ENCODE measurements at regions not wholly inside any gene's neighbourhood (a gene's known extent, or its start where the extent isn't known, plus 50 kb on each side); places are given as distances from the start of the nearest gene placed in this dataset.

- 36% methylated on average over 5 of the region's 5 CpGs for WGBS
- no peak overlapping the region for H3K4me3 ChIP-seq (ENCODE audit: low read depth, low read length)
- H3K36me3 ChIP-seq (ENCODE audit: insufficient read depth), result no peaks in the 10 kb centered on the region
- no peaks in the 10 kb centered on the region for H3K4me1 ChIP-seq (ENCODE audit: insufficient read depth)
- H3K27ac ChIP-seq (ENCODE audit: low read depth), result no peak overlapping the region
- DNase-seq (ENCODE audit: extremely low spot score), result peak; percentile 50
Observed at GRCh38 chr17:12547831-12548230, 117.9 kb upstream of the MYOCD start.

- 57% methylated on average over 4 of the region's 4 CpGs for WGBS
- no peak overlapping the region for H3K4me3 ChIP-seq (ENCODE audit: low read depth, low read length)
- no peaks in the 10 kb centered on the region for H3K36me3 ChIP-seq (ENCODE audit: insufficient read depth)
- H3K27ac ChIP-seq (ENCODE audit: low read depth), result no peak overlapping the region
- H3K4me1 ChIP-seq (ENCODE audit: insufficient read depth), result no peaks in the 10 kb centered on the region
- no peak for DNase-seq (ENCODE audit: extremely low spot score)
Observed at GRCh38 chr17:12548558-12548957, 117.1 kb upstream of the MYOCD start.

- H3K36me3 ChIP-seq (ENCODE audit: insufficient read depth), result no peaks in the 10 kb centered on the region
- no peaks in the 10 kb centered on the region for H3K4me1 ChIP-seq (ENCODE audit: insufficient read depth)
- H3K27ac ChIP-seq (ENCODE audit: low read depth), result peak overlapping the region; percentile 28
- H3K4me3 ChIP-seq (ENCODE audit: low read depth, low read length), result no peak overlapping the region
- WGBS, result 25% methylated on average over 14 of the region's 14 CpGs
- no peak for DNase-seq (ENCODE audit: extremely low spot score)
Observed at GRCh38 chr17:12549499-12550041, 116.1 kb upstream of the MYOCD start.

DNA sequence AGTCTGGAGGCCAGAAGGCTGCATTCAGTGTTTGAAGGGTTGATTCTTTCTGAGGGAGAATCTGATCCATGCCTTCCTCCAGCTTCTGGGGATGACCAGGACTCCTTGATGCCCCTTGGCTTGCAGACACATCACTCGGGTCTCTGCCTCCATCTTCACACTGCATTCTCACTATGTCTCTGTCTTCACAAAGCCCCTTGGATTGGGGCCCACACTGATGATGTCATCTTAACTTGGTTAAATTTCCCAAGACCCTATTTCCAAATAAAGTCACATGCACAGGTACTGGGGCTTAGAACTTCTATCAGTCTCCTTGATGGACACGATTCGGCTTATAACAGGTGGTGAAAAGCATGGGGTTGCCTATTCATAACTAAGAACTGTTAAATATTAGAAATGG lies 112.1 kb upstream of the MYOCD start:
- H3K4me3 ChIP-seq (ENCODE audit: low read depth, low read length), result no peak overlapping the region
- WGBS, result 94% methylated on average over 3 of the region's 3 CpGs
- H3K4me1 ChIP-seq (ENCODE audit: insufficient read depth), result no peaks in the 10 kb centered on the region
- H3K27ac ChIP-seq (ENCODE audit: low read depth), result no peak overlapping the region
- no peak for DNase-seq (ENCODE audit: extremely low spot score)
- H3K36me3 ChIP-seq (ENCODE audit: insufficient read depth), result no peaks in the 10 kb centered on the region

- Histone ChIP-seq H3K36me3 (ENCODE audit: insufficient read depth) (no peaks in the 10 kb centered on the region), H3K4me3 (ENCODE audit: low read depth, low read length) (no peak overlapping the region), H3K4me1 (ENCODE audit: insufficient read depth) (no peaks in the 10 kb centered on the region), H3K27ac (ENCODE audit: low read depth) (no peak overlapping the region)
- WGBS, result 94% methylated on average over 4 of the region's 4 CpGs
- DNase-seq (ENCODE audit: extremely low spot score), result no peak
Observed at GRCh38 chr17:12554251-12554650, 111.4 kb upstream of the MYOCD start.

GRCh38 chr17:12566291-12566690 lies 99.4 kb upstream of the MYOCD start:
- WGBS, result 53% methylated on average over 4 of the region's 4 CpGs
- Histone ChIP-seq H3K4me3 (ENCODE audit: low read depth, low read length) (no peak overlapping the region), H3K36me3 (ENCODE audit: insufficient read depth) (no peaks in the 10 kb centered on the region), H3K4me1 (ENCODE audit: insufficient read depth) (no peaks in the 10 kb centered on the region), H3K27ac (ENCODE audit: low read depth) (no peak overlapping the region)
- DNase-seq (ENCODE audit: extremely low spot score), result no peak

DNA sequence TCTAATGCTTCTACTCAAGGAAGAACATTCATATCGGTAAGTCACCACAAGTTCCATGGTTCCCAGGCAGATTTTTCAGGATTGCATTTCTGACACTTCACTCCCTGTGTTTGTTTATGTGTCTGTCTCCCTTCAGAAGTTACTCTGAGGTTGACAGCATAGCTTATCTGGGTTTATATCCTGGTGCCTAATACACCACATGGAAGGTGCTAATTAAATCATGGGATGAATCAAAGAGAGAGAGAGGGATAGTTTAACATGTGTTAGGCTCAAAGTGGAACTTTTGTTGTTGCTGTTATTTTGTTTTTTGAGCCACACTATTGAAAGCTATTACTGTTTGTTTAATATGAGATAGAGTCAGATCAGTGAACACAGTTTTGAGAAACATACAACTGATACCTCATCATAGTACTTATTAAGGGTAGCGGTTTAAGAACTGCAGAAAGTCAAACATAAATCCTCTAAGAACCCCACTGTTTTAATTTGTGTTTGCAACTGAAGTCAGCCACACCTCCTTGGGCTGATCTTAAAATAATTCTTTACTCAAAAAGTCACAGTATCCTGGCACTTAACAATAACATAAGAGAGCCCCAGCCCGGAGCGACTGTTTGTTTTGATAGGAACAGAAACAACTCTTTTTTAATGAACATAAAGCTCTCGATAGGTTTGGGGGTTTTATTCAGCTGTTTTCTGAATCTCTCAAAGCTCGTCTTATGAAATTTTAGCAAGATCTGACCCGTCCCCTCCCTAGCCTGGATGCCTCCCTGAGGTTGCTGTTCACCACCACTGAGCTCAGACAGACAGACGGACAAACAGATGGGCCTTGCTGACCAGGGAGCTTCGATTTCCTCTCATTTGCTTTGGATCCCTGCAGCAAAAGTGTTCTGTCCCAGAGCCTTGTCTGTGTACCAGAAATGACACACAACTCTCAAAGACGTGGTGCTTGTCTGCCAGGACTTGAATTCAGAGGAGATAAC lies 98.3 kb upstream of the MYOCD start:
- no peaks in the 10 kb centered on the region for H3K4me1 ChIP-seq (ENCODE audit: insufficient read depth)
- no peak overlapping the region for H3K4me3 ChIP-seq (ENCODE audit: low read depth, low read length)
- no peaks in the 10 kb centered on the region for H3K36me3 ChIP-seq (ENCODE audit: insufficient read depth)
- no peak overlapping the region for H3K27ac ChIP-seq (ENCODE audit: low read depth)
- 53% methylated on average over 10 of the region's 10 CpGs for WGBS
- no peak for DNase-seq (ENCODE audit: extremely low spot score)

DNA sequence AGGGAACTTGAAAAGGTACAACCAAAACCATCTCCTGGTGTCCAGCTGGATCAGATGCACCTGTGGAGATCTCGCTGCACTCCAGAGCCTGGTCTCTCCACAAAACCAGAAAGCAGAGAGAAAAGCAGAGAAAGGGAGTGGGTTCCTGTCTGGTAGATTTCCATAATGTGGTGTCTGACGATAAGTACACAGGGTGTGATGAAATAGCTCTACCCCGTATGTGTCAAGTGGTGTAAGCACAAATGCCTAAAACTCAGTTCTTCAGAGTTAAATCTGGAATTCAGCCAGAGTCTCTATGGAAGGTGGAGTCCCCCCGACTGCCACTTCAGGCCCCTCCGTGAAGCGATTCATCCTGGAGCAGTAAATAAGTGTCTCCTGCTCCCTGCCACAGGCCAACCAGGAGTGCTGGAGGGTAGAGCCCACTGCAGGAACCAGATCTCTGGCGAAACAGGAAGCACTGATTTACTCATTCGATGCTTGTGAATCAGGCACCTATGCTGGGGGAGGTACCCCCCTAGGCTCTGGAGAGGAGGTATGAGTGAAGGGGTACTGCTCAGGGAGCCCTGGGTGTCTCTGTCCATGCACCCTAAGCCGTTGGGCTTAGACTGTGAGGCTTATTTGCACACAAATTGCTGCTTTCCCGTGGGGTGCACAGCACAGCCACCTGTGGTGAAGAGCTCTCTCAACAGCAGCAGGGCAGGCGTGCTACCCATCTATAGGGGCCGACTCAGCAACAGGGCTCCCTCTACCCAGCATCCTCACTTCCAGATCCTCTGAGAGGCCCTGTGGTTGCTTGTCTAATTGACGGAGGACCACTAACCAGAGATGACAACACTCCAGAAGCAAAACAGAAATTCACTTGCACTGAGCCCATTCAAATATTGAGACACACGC lies 97.1 kb upstream of the MYOCD start:
- H3K4me3 ChIP-seq (ENCODE audit: low read depth, low read length), result no peak overlapping the region
- WGBS, result 69% methylated on average over 14 of the region's 14 CpGs
- H3K36me3 ChIP-seq (ENCODE audit: insufficient read depth), result no peaks in the 10 kb centered on the region
- H3K27ac ChIP-seq (ENCODE audit: low read depth), result no peak overlapping the region
- DNase-seq (ENCODE audit: extremely low spot score), result no peak
- H3K4me1 ChIP-seq (ENCODE audit: insufficient read depth), result no peaks in the 10 kb centered on the region

DNA sequence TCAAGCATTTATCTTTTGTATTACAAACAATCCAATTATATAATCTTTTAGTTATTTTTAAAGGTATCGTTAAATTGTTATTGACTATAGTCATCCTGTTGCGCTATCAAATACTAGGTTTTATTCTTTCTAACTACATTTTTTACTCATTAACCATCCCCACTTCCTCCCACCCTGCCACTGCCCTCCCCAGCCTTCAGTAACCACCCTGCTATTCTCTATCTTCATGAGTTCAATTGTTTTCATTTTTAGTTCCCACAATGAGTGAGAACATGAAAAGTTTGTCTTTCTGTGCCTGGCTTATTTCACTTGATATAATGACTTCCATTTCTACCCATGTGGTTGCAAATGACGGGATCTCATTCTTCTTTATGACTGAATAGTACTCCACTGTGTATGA lies 94.1 kb upstream of the MYOCD start:
- no peak for DNase-seq (ENCODE audit: extremely low spot score)
- Histone ChIP-seq H3K4me1 (ENCODE audit: insufficient read depth) (no peaks in the 10 kb centered on the region), H3K36me3 (ENCODE audit: insufficient read depth) (no peaks in the 10 kb centered on the region), H3K4me3 (ENCODE audit: low read depth, low read length) (no peak overlapping the region), H3K27ac (ENCODE audit: low read depth) (no peak overlapping the region)
- 94% methylated on average over 3 of the region's 3 CpGs for WGBS

DNA sequence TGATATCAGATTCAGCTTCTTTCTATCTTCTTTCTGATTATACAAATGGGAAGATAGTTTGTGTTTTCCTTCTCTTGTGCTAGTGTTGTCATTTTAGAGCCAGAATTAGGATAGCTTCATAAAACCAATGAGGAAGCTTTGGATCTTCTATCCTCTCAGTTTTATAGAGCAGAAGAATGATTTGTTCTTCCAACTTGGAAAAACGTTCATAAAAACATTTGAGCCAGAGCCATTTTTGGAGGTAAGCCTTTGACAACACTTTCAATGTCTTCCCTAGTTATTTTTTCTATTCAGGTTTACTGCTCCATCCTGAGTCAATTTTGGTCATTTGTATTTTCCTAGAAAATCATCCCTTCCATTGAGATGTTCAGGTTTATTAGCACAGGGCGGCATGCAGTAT lies 91.2 kb upstream of the MYOCD start:
- WGBS, result 58% methylated on average over 2 of the region's 2 CpGs
- no peak for DNase-seq (ENCODE audit: extremely low spot score)
- Histone ChIP-seq H3K4me1 (ENCODE audit: insufficient read depth) (no peaks in the 10 kb centered on the region), H3K4me3 (ENCODE audit: low read depth, low read length) (no peak overlapping the region), H3K36me3 (ENCODE audit: insufficient read depth) (no peaks in the 10 kb centered on the region), H3K27ac (ENCODE audit: low read depth) (no peak overlapping the region)

DNA sequence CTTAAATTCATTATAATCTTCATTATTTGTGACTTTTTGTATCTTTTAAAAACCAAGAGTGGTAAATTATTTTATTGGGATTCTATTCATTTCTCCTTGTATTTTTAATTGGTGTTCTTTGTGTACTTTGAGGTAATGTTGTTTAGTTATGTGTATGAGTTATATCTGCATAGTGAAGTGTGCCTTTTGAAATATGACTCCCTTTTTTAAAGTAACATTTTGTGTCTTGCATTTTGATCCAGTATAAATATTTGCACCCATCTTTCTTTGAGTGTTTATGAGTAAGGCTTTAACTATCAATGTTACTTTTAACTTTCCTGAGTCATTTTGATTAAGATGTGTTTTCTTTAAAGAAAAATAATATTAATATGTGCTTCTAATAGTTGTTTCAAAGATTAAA lies 90.0 kb upstream of the MYOCD start:
- Histone ChIP-seq H3K4me3 (ENCODE audit: low read depth, low read length) (no peak overlapping the region), H3K27ac (ENCODE audit: low read depth) (no peak overlapping the region), H3K36me3 (ENCODE audit: insufficient read depth) (no peaks in the 10 kb centered on the region), H3K4me1 (ENCODE audit: insufficient read depth) (no peaks in the 10 kb centered on the region)
- no peak for DNase-seq (ENCODE audit: extremely low spot score)

GRCh38 chr17:12579288-12579687 lies 86.4 kb upstream of the MYOCD start:
- DNase-seq (ENCODE audit: extremely low spot score), result no peak
- H3K27ac ChIP-seq (ENCODE audit: low read depth), result no peak overlapping the region
- no peak overlapping the region for H3K4me3 ChIP-seq (ENCODE audit: low read depth, low read length)
- H3K4me1 ChIP-seq (ENCODE audit: insufficient read depth), result no peaks in the 10 kb centered on the region
- WGBS, result 52% methylated on average over 5 of the region's 5 CpGs
- H3K36me3 ChIP-seq (ENCODE audit: insufficient read depth), result no peaks in the 10 kb centered on the region

DNA sequence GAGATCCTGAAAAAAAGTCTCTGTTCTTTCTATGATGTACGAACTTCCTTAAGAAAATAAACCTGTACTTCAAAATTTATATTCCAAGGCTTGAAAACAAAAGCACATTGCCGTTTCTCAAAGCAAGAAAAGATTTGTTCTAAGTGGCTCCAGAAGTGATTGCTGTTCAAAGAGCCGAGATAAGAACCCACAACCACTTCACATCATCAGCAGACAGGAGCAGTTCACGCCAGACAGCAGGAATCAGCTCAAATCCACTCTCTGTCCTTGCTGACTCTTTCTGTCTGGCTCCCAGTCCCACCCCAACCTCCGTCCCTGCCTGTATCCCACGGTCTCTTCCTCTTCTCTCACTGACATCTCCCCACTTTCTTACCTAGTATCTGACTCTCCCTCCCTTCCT lies 85.0 kb upstream of the MYOCD start:
- H3K4me3 ChIP-seq (ENCODE audit: low read depth, low read length), result no peak overlapping the region
- WGBS, result 50% methylated on average over 6 of the region's 6 CpGs
- no peaks in the 10 kb centered on the region for H3K36me3 ChIP-seq (ENCODE audit: insufficient read depth)
- no peaks in the 10 kb centered on the region for H3K4me1 ChIP-seq (ENCODE audit: insufficient read depth)
- no peak for DNase-seq (ENCODE audit: extremely low spot score)
- H3K27ac ChIP-seq (ENCODE audit: low read depth), result no peak overlapping the region

GRCh38 chr17:12584727-12585126 lies 81.0 kb upstream of the MYOCD start:
- no peak overlapping the region for H3K4me3 ChIP-seq (ENCODE audit: low read depth, low read length)
- no peak overlapping the region for H3K27ac ChIP-seq (ENCODE audit: low read depth)
- H3K36me3 ChIP-seq (ENCODE audit: insufficient read depth), result no peaks in the 10 kb centered on the region
- H3K4me1 ChIP-seq (ENCODE audit: insufficient read depth), result no peaks in the 10 kb centered on the region
- 83% methylated on average over 7 of the region's 7 CpGs for WGBS
- no peak for DNase-seq (ENCODE audit: extremely low spot score)

Measured in urinary bladder (tissue), 3 donors.